ENCODE measurements at regions not wholly inside any gene's neighbourhood (a gene's known extent, or its start where the extent isn't known, plus 50 kb on each side); places are given as distances from the start of the nearest gene placed in this dataset.

- DNase-seq (ENCODE audit: insufficient read length, low spot score) = no peak
- TF ChIP-seq POLR2AphosphoS5 (IDR thresholded peaks at IDR 0.05; ENCODE audit: low read depth, low read length) = no peak
- TF ChIP-seq TAF1 (IDR thresholded peaks at IDR 0.05; ENCODE audit: low read depth, low read length) = no peak
- TF ChIP-seq PAX5 (IDR thresholded peaks at IDR 0.05; ENCODE audit: insufficient read depth, low read length, severe bottlenecking) = no peak
- no peak for TF ChIP-seq POU2F2 (IDR thresholded peaks at IDR 0.05; ENCODE audit: low read depth, low read length)
- FAIRE-seq = no peak
Measured at GRCh38 chr14:101064718-101065117, 161.2 kb upstream of the RTL1 start.

- FAIRE-seq = no peak
- no peak for TF ChIP-seq TAF1 (IDR thresholded peaks at IDR 0.05; ENCODE audit: low read depth, low read length)
- TF ChIP-seq POLR2A (IDR thresholded peaks at IDR 0.05; ENCODE audit: low read depth, low read length) = no peak
- TF ChIP-seq PAX5 (IDR thresholded peaks at IDR 0.05; ENCODE audit: insufficient read depth, low read length, severe bottlenecking) = no peak
- no peak for TF ChIP-seq SPI1 (IDR thresholded peaks at IDR 0.05; ENCODE audit: low read depth, low read length)
- TF ChIP-seq POLR2AphosphoS5 (IDR thresholded peaks at IDR 0.05; ENCODE audit: low read depth, low read length) = no peak
- no peak for TF ChIP-seq POU2F2 (IDR thresholded peaks at IDR 0.05; ENCODE audit: low read depth, low read length)
- no peak for DNase-seq (ENCODE audit: insufficient read length, low spot score)
Measured at GRCh38 chr14:101065246-101065645, 161.7 kb upstream of the RTL1 start.

- TF ChIP-seq PAX5 (IDR thresholded peaks at IDR 0.05; ENCODE audit: insufficient read depth, low read length, severe bottlenecking) = no peak
- no peak for TF ChIP-seq POU2F2 (IDR thresholded peaks at IDR 0.05; ENCODE audit: low read depth, low read length)
- DNase-seq (ENCODE audit: insufficient read length, low spot score) = no peak
- no peak for FAIRE-seq
Measured at GRCh38 chr14:101065696-101066694, 162.5 kb upstream of the RTL1 start.

- DNase-seq (ENCODE audit: insufficient read length, low spot score) (no peak), FAIRE-seq (no peak)
- no peak for TF ChIP-seq SPI1 (IDR thresholded peaks at IDR 0.05; ENCODE audit: low read depth, low read length)
- no peak for TF ChIP-seq POLR2A (IDR thresholded peaks at IDR 0.05; ENCODE audit: low read depth, low read length)
- no peak for TF ChIP-seq PAX5 (IDR thresholded peaks at IDR 0.05; ENCODE audit: insufficient read depth, low read length, severe bottlenecking)
- no peak for TF ChIP-seq POU2F2 (IDR thresholded peaks at IDR 0.05; ENCODE audit: low read depth, low read length)
- no peak for TF ChIP-seq POLR2AphosphoS5 (IDR thresholded peaks at IDR 0.05; ENCODE audit: low read depth, low read length)
- TF ChIP-seq TAF1 (IDR thresholded peaks at IDR 0.05; ENCODE audit: low read depth, low read length) = no peak
Measured at GRCh38 chr14:101066826-101067510, 163.4 kb upstream of the RTL1 start.

GRCh38 chr14:101068313-101069227, 165.0 kb upstream of the RTL1 start:
- TF ChIP-seq POU2F2 (IDR thresholded peaks at IDR 0.05; ENCODE audit: low read depth, low read length) = no peak
- no peak for TF ChIP-seq SPI1 (IDR thresholded peaks at IDR 0.05; ENCODE audit: low read depth, low read length)
- no peak for TF ChIP-seq PAX5 (IDR thresholded peaks at IDR 0.05; ENCODE audit: insufficient read depth, low read length, severe bottlenecking)
- no peak for TF ChIP-seq POLR2AphosphoS5 (IDR thresholded peaks at IDR 0.05; ENCODE audit: low read depth, low read length)
- TF ChIP-seq TAF1 (IDR thresholded peaks at IDR 0.05; ENCODE audit: low read depth, low read length) = no peak
- TF ChIP-seq POLR2A (IDR thresholded peaks at IDR 0.05; ENCODE audit: low read depth, low read length) = no peak
- DNase-seq (ENCODE audit: insufficient read length, low spot score) (no peak), FAIRE-seq (no peak)

- TF ChIP-seq POLR2A (IDR thresholded peaks at IDR 0.05; ENCODE audit: low read depth, low read length) = no peak
- FAIRE-seq (no peak), DNase-seq (ENCODE audit: insufficient read length, low spot score) (no peak)
Measured at GRCh38 chr14:101069228-101069549, 165.7 kb upstream of the RTL1 start.

- no peak for FAIRE-seq
- TF ChIP-seq POU2F2 (IDR thresholded peaks at IDR 0.05; ENCODE audit: low read depth, low read length) (no peak), PAX5 (IDR thresholded peaks at IDR 0.05; ENCODE audit: insufficient read depth, low read length, severe bottlenecking) (no peak), TAF1 (IDR thresholded peaks at IDR 0.05; ENCODE audit: low read depth, low read length) (no peak), POLR2AphosphoS5 (IDR thresholded peaks at IDR 0.05; ENCODE audit: low read depth, low read length) (no peak), POLR2A (IDR thresholded peaks at IDR 0.05; ENCODE audit: low read depth, low read length) (no peak), SPI1 (IDR thresholded peaks at IDR 0.05; ENCODE audit: low read depth, low read length) (no peak)
Measured at GRCh38 chr14:101069666-101070362, 166.3 kb upstream of the RTL1 start.

GRCh38 chr14:101070540-101071492, 167.3 kb upstream of the RTL1 start:
- DNase-seq (ENCODE audit: insufficient read length, low spot score) (no peak), FAIRE-seq (no peak)
- no peak for TF ChIP-seq SPI1 (IDR thresholded peaks at IDR 0.05; ENCODE audit: low read depth, low read length)
- no peak for TF ChIP-seq TAF1 (IDR thresholded peaks at IDR 0.05; ENCODE audit: low read depth, low read length)
- no peak for TF ChIP-seq POLR2AphosphoS5 (IDR thresholded peaks at IDR 0.05; ENCODE audit: low read depth, low read length)
- TF ChIP-seq PAX5 (IDR thresholded peaks at IDR 0.05; ENCODE audit: insufficient read depth, low read length, severe bottlenecking) = no peak
- no peak for TF ChIP-seq POU2F2 (IDR thresholded peaks at IDR 0.05; ENCODE audit: low read depth, low read length)
- no peak for TF ChIP-seq POLR2A (IDR thresholded peaks at IDR 0.05; ENCODE audit: low read depth, low read length)

More at GRCh38 chr14:101069666-101070362, 166.3 kb upstream of the RTL1 start:
- no peak for DNase-seq (ENCODE audit: insufficient read length, low spot score)
